ENCODE measurements at regions not wholly inside any gene's neighbourhood (a gene's known extent, or its start where the extent isn't known, plus 50 kb on each side); places are given as distances from the start of the nearest gene placed in this dataset.

DNA sequence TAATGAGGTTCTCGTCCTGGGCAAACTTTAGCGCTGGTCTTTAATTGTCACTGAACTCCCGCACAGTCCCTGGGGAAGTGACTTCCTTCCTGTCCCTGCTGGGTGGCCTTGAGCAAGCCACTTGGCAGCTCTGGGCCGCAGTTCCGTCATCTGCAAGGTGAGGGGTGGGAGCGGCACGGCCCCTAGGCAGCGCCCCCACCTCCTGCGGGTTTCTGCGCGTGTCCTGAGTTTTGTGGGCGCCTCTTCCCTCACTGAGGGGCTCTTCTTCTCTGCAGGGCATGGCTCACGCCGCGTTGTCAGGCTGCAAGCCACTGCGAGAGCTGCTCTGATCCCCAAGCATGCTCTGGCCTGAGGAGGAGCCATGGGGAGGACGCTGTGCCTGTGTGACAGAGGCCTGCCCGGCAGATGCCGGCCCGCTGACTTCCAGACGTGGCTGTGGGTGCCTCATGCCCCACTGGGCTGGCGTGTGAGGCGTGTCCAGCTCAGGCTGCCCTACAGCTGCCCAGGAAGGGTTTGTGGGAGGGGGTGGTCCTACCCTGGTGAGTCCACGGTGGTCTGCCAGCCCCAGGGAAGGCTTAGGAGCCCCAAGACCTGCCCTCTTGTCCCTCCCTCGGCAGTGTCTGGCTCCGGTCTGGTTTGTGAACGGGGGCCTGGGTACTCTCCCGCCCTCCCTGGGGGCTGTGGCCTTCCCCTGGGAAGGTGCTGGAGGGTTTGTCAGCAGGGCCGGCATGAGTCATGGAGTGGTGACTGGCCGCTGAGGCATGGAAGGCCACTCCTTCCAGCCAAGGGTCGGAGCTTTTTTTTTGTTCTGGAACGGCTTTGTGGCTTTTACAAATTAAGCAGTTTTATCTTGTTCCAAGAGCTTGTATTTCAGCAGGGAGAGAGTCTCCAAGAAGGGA is 182.0 kb downstream of the SEC14L1 start (continued):
- TF ChIP-seq, protein P1, sequence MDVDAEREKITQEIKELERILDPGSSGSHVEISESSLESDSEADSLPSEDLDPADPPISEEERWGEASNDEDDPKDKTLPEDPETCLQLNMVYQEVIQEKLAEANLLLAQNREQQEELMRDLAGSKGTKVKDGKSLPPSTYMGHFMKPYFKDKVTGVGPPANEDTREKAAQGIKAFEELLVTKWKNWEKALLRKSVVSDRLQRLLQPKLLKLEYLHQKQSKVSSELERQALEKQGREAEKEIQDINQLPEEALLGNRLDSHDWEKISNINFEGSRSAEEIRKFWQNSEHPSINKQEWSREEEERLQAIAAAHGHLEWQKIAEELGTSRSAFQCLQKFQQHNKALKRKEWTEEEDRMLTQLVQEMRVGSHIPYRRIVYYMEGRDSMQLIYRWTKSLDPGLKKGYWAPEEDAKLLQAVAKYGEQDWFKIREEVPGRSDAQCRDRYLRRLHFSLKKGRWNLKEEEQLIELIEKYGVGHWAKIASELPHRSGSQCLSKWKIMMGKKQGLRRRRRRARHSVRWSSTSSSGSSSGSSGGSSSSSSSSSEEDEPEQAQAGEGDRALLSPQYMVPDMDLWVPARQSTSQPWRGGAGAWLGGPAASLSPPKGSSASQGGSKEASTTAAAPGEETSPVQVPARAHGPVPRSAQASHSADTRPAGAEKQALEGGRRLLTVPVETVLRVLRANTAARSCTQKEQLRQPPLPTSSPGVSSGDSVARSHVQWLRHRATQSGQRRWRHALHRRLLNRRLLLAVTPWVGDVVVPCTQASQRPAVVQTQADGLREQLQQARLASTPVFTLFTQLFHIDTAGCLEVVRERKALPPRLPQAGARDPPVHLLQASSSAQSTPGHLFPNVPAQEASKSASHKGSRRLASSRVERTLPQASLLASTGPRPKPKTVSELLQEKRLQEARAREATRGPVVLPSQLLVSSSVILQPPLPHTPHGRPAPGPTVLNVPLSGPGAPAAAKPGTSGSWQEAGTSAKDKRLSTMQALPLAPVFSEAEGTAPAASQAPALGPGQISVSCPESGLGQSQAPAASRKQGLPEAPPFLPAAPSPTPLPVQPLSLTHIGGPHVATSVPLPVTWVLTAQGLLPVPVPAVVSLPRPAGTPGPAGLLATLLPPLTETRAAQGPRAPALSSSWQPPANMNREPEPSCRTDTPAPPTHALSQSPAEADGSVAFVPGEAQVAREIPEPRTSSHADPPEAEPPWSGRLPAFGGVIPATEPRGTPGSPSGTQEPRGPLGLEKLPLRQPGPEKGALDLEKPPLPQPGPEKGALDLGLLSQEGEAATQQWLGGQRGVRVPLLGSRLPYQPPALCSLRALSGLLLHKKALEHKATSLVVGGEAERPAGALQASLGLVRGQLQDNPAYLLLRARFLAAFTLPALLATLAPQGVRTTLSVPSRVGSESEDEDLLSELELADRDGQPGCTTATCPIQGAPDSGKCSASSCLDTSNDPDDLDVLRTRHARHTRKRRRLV (CRISPR knock-in tag; IDR thresholded peaks at IDR 0.05), result 0 out of 2 replicates have a peak, but pooled peaks have one; percentile 21
- TF ChIP-seq, protein P2, sequence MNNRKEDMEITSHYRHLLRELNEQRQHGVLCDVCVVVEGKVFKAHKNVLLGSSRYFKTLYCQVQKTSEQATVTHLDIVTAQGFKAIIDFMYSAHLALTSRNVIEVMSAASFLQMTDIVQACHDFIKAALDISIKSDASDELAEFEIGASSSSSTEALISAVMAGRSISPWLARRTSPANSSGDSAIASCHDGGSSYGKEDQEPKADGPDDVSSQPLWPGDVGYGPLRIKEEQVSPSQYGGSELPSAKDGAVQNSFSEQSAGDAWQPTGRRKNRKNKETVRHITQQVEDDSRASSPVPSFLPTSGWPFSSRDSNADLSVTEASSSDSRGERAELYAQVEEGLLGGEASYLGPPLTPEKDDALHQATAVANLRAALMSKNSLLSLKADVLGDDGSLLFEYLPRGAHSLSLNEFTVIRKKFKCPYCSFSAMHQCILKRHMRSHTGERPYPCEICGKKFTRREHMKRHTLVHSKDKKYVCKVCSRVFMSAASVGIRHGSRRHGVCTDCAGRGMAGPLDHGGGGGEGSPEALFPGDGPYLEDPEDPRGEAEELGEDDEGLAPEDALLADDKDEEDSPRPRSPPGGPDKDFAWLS (CRISPR knock-in tag; IDR thresholded peaks at IDR 0.05; ENCODE audit: borderline replicate concordance), result no peak; the same call in 1 of the 2 replicates
- TF ChIP-seq, protein P3, sequence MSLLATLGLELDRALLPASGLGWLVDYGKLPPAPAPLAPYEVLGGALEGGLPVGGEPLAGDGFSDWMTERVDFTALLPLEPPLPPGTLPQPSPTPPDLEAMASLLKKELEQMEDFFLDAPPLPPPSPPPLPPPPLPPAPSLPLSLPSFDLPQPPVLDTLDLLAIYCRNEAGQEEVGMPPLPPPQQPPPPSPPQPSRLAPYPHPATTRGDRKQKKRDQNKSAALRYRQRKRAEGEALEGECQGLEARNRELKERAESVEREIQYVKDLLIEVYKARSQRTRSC (CRISPR knock-in tag; IDR thresholded peaks at IDR 0.05; ENCODE audit: low read depth), result no peak
- TF ChIP-seq, protein P4, sequence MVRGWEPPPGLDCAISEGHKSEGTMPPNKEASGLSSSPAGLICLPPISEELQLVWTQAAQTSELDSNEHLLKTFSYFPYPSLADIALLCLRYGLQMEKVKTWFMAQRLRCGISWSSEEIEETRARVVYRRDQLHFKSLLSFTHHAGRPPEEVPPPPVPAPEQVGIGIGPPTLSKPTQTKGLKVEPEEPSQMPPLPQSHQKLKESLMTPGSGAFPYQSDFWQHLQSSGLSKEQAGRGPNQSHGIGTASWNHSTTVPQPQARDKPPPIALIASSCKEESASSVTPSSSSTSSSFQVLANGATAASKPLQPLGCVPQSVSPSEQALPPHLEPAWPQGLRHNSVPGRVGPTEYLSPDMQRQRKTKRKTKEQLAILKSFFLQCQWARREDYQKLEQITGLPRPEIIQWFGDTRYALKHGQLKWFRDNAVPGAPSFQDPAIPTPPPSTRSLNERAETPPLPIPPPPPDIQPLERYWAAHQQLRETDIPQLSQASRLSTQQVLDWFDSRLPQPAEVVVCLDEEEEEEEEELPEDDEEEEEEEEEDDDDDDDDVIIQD (CRISPR knock-in tag; IDR thresholded peaks at IDR 0.05; ENCODE audit: low read depth), result 0 out of 2 replicates have a peak, but pooled peaks have one; percentile 40
- TF ChIP-seq BRD4 (CRISPR knock-in tag; IDR thresholded peaks at IDR 0.05) (no peak), HHEX (CRISPR knock-in tag; IDR thresholded peaks at IDR 0.05) (no peak), AGO2 (optimal IDR thresholded peaks at IDR 0.05; ENCODE audit: low read depth, low read length) (peak; percentile 68), ONECUT2 (CRISPR knock-in tag; IDR thresholded peaks at IDR 0.05) (no peak), MTA3 (CRISPR knock-in tag; IDR thresholded peaks at IDR 0.05) (no peak), HDAC6 (IDR thresholded peaks at IDR 0.05; ENCODE audit: low read depth, low read length) (no peak), JUN (CRISPR knock-in tag; IDR thresholded peaks at IDR 0.05) (peak; percentile 90), U2AF2 (IDR thresholded peaks at IDR 0.05; ENCODE audit: low read depth, low read length) (no peak), HDAC1 (CRISPR knock-in tag; IDR thresholded peaks at IDR 0.05) (no peak)
- TF ChIP-seq, protein P5, sequence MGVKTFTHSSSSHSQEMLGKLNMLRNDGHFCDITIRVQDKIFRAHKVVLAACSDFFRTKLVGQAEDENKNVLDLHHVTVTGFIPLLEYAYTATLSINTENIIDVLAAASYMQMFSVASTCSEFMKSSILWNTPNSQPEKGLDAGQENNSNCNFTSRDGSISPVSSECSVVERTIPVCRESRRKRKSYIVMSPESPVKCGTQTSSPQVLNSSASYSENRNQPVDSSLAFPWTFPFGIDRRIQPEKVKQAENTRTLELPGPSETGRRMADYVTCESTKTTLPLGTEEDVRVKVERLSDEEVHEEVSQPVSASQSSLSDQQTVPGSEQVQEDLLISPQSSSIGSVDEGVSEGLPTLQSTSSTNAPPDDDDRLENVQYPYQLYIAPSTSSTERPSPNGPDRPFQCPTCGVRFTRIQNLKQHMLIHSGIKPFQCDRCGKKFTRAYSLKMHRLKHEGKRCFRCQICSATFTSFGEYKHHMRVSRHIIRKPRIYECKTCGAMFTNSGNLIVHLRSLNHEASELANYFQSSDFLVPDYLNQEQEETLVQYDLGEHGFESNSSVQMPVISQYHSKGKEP (CRISPR knock-in tag; IDR thresholded peaks at IDR 0.05), result no peak

Data from HepG2 (cell line).